ENCODE measurements at regions not wholly inside any gene's neighbourhood (a gene's known extent, or its start where the extent isn't known, plus 50 kb on each side); places are given as distances from the start of the nearest gene placed in this dataset.

GRCh38 chr3:18902081-18902793 is 246.1 kb upstream of the KCNH8 start:
- Mint-ChIP-seq H3K9me3 (no peaks in the 10 kb centered on the region), H3K36me3 (no peaks in the 10 kb centered on the region), H3K4me1 (no peaks in the 10 kb centered on the region), H3K27me3 (peaks cover 2 to 3% of the 10 kb centered on the region in 2 donors), H3K27ac (no peak overlapping the region), H3K4me3 (no peak overlapping the region)
- no peaks in the 10 kb centered on the region for H3K4me1 ChIP-seq (ENCODE audit: insufficient read depth, low read length)
- no peaks in the 10 kb centered on the region for H3K27me3 ChIP-seq (ENCODE audit: insufficient read depth, low read length)
- intact Hi-C loops (cut with micrococcal nuclease): no loop called here
- H3K4me3 ChIP-seq (ENCODE audit: low read length in 2 of 2): no peak overlapping the region
- no peak overlapping the region for H3K27ac ChIP-seq (ENCODE audit: low read depth, low read length)
- no peaks in the 10 kb centered on the region for H3K9me3 ChIP-seq (ENCODE audit: control insufficient read depth in 1 of 2, low read length in 2 of 2)
- no peaks in the 10 kb centered on the region for H3K36me3 ChIP-seq (ENCODE audit: insufficient read depth, low read length)
- DNase-seq: no peak
- ChIA-PET POLR2A (ENCODE audit: partially characterized antibody) (no interaction called here), CTCF (ENCODE audit: partially characterized antibody) (no interaction called here)

GRCh38 chr3:18901571-18901970 is 246.7 kb upstream of the KCNH8 start:
- no peaks in the 10 kb centered on the region for H3K4me1 ChIP-seq (ENCODE audit: insufficient read depth, low read length)
- H3K36me3 ChIP-seq (ENCODE audit: insufficient read depth, low read length): no peaks in the 10 kb centered on the region
- CTCF ChIA-PET (ENCODE audit: partially characterized antibody): no interaction called here
- DNase-seq: no peak
- POLR2A ChIA-PET (ENCODE audit: partially characterized antibody): no interaction called here
- intact Hi-C loops (cut with micrococcal nuclease): no loop called here
- no peaks in the 10 kb centered on the region for H3K27me3 ChIP-seq (ENCODE audit: insufficient read depth, low read length)
- no peaks in the 10 kb centered on the region for H3K9me3 ChIP-seq (ENCODE audit: control insufficient read depth in 1 of 2, low read length in 2 of 2)
- Mint-ChIP-seq H3K4me3 (no peak overlapping the region), H3K27ac (no peak overlapping the region), H3K27me3 (peaks cover 3 to 5% of the 10 kb centered on the region in 2 donors), H3K9me3 (no peaks in the 10 kb centered on the region), H3K4me1 (no peaks in the 10 kb centered on the region), H3K36me3 (no peaks in the 10 kb centered on the region)
- no peak overlapping the region for H3K4me3 ChIP-seq (ENCODE audit: low read length in 2 of 2)
- H3K27ac ChIP-seq (ENCODE audit: low read depth, low read length): no peak overlapping the region

GRCh38 chr3:18900994-18901393 is 247.3 kb upstream of the KCNH8 start:
- no peaks in the 10 kb centered on the region for H3K36me3 ChIP-seq (ENCODE audit: insufficient read depth, low read length)
- POLR2A ChIA-PET (ENCODE audit: partially characterized antibody): no interaction called here

GRCh38 chr3:18898911-18899310 is 249.4 kb upstream of the KCNH8 start:
- Histone ChIP-seq H3K4me3 (ENCODE audit: low read length in 2 of 2) (no peak overlapping the region), H3K36me3 (ENCODE audit: insufficient read depth, low read length) (no peaks in the 10 kb centered on the region), H3K9me3 (ENCODE audit: control insufficient read depth in 1 of 2, low read length in 2 of 2) (no peaks in the 10 kb centered on the region), H3K4me1 (ENCODE audit: insufficient read depth, low read length) (no peaks in the 10 kb centered on the region), H3K27me3 (ENCODE audit: insufficient read depth, low read length) (no peaks in the 10 kb centered on the region), H3K27ac (ENCODE audit: low read depth, low read length) (no peak overlapping the region)
- no peak for DNase-seq
- Mint-ChIP-seq H3K27me3 (peaks cover 10 to 12% of the 10 kb centered on the region in 2 donors), H3K9me3 (no peaks in the 10 kb centered on the region), H3K36me3 (no peaks in the 10 kb centered on the region), H3K4me1 (no peaks in the 10 kb centered on the region), H3K4me3 (no peak overlapping the region), H3K27ac (no peak overlapping the region)
- intact Hi-C loops (cut with micrococcal nuclease): no loop called here
- ChIA-PET CTCF (ENCODE audit: partially characterized antibody) (no interaction called here), POLR2A (ENCODE audit: partially characterized antibody) (no interaction called here)

More at GRCh38 chr3:18900994-18901393, 247.3 kb upstream of the KCNH8 start:
- Mint-ChIP-seq H3K27me3 (peaks cover 5 to 7% of the 10 kb centered on the region in 2 donors), H3K4me1 (no peaks in the 10 kb centered on the region), H3K9me3 (no peaks in the 10 kb centered on the region), H3K27ac (no peak overlapping the region), H3K36me3 (no peaks in the 10 kb centered on the region), H3K4me3 (no peak overlapping the region)
- intact Hi-C loops (cut with micrococcal nuclease): no loop called here
- Histone ChIP-seq H3K4me3 (ENCODE audit: low read length in 2 of 2) (no peak overlapping the region), H3K9me3 (ENCODE audit: control insufficient read depth in 1 of 2, low read length in 2 of 2) (no peaks in the 10 kb centered on the region), H3K27ac (ENCODE audit: low read depth, low read length) (no peak overlapping the region), H3K27me3 (ENCODE audit: insufficient read depth, low read length) (no peaks in the 10 kb centered on the region), H3K4me1 (ENCODE audit: insufficient read depth, low read length) (no peaks in the 10 kb centered on the region)
- CTCF ChIA-PET (ENCODE audit: partially characterized antibody): no interaction called here
- no peak for DNase-seq

- no peak overlapping the region for H3K4me3 Mint-ChIP-seq
- H3K27me3 ChIP-seq (ENCODE audit: insufficient read depth, low read length): no peaks in the 10 kb centered on the region
- CTCF ChIA-PET (ENCODE audit: partially characterized antibody): no interaction called here
Observed at GRCh38 chr3:18892756-18893155, 255.6 kb upstream of the KCNH8 start.

GRCh38 chr3:18892047-18892446 is 256.3 kb upstream of the KCNH8 start:
- H3K4me1 Mint-ChIP-seq: peaks cover 4 to 12% (median 7%) of the 10 kb centered on the region in 4 donors
- intact Hi-C loops (cut with micrococcal nuclease): no loop called here
- CTCF ChIA-PET (ENCODE audit: partially characterized antibody): no interaction called here
- Histone ChIP-seq H3K4me1 (ENCODE audit: insufficient read depth, low read length) (no peaks in the 10 kb centered on the region), H3K36me3 (ENCODE audit: insufficient read depth, low read length) (no peaks in the 10 kb centered on the region), H3K4me3 (ENCODE audit: low read length in 2 of 2) (no peak overlapping the region), H3K9me3 (ENCODE audit: control insufficient read depth in 1 of 2, low read length in 2 of 2) (no peaks in the 10 kb centered on the region), H3K27me3 (ENCODE audit: insufficient read depth, low read length) (no peaks in the 10 kb centered on the region), H3K27ac (ENCODE audit: low read depth, low read length) (no peak overlapping the region)
- no peak overlapping the region for H3K27ac Mint-ChIP-seq
- H3K9me3 Mint-ChIP-seq: peaks cover 0 to 2% (median 0%) of the 10 kb centered on the region in 8 donors
- no peak for DNase-seq
- no peak overlapping the region for H3K4me3 Mint-ChIP-seq
- no peaks in the 10 kb centered on the region for H3K36me3 Mint-ChIP-seq
- H3K27me3 Mint-ChIP-seq: peaks cover 22 to 23% of the 10 kb centered on the region in 2 donors
- POLR2A ChIA-PET (ENCODE audit: partially characterized antibody): no interaction called here

More at GRCh38 chr3:18892756-18893155, 255.6 kb upstream of the KCNH8 start:
- no peak for DNase-seq
- H3K9me3 Mint-ChIP-seq: peaks cover 0 to 2% (median 0%) of the 10 kb centered on the region in 8 donors
- H3K4me3 ChIP-seq (ENCODE audit: low read length in 2 of 2): no peak overlapping the region
- no peaks in the 10 kb centered on the region for H3K36me3 ChIP-seq (ENCODE audit: insufficient read depth, low read length)
- peaks cover 22 to 24% of the 10 kb centered on the region in 2 donors for H3K27me3 Mint-ChIP-seq
- no peaks in the 10 kb centered on the region for H3K9me3 ChIP-seq (ENCODE audit: control insufficient read depth in 1 of 2, low read length in 2 of 2)
- intact Hi-C loops (cut with micrococcal nuclease): no loop called here
- no peak overlapping the region for H3K27ac ChIP-seq (ENCODE audit: low read depth, low read length)
- H3K4me1 Mint-ChIP-seq: peaks cover 4 to 12% (median 7%) of the 10 kb centered on the region in 4 donors
- POLR2A ChIA-PET (ENCODE audit: partially characterized antibody): no interaction called here
- H3K36me3 Mint-ChIP-seq: no peaks in the 10 kb centered on the region
- no peak overlapping the region for H3K27ac Mint-ChIP-seq
- H3K4me1 ChIP-seq (ENCODE audit: insufficient read depth, low read length): no peaks in the 10 kb centered on the region

GRCh38 chr3:18891641-18892040 is 256.7 kb upstream of the KCNH8 start:
- POLR2A ChIA-PET (ENCODE audit: partially characterized antibody): no interaction called here
- no peaks in the 10 kb centered on the region for H3K4me1 ChIP-seq (ENCODE audit: insufficient read depth, low read length)
- no peak overlapping the region for H3K4me3 ChIP-seq (ENCODE audit: low read length in 2 of 2)
- CTCF ChIA-PET (ENCODE audit: partially characterized antibody): no interaction called here
- H3K4me3 Mint-ChIP-seq: no peak overlapping the region
- intact Hi-C loops (cut with micrococcal nuclease): no loop called here
- no peaks in the 10 kb centered on the region for H3K36me3 ChIP-seq (ENCODE audit: insufficient read depth, low read length)
- H3K27ac Mint-ChIP-seq: no peak overlapping the region
- no peaks in the 10 kb centered on the region for H3K27me3 ChIP-seq (ENCODE audit: insufficient read depth, low read length)
- H3K27ac ChIP-seq (ENCODE audit: low read depth, low read length): no peak overlapping the region
- peaks cover 0 to 2% (median 0%) of the 10 kb centered on the region in 8 donors for H3K9me3 Mint-ChIP-seq
- H3K4me1 Mint-ChIP-seq: peaks cover 4 to 12% (median 7%) of the 10 kb centered on the region in 4 donors
- H3K27me3 Mint-ChIP-seq: peaks cover 22% of the 10 kb centered on the region in 2 donors
- H3K9me3 ChIP-seq (ENCODE audit: control insufficient read depth in 1 of 2, low read length in 2 of 2): no peaks in the 10 kb centered on the region
- DNase-seq: peak; percentile 13 to 48 (median 17)
- no peaks in the 10 kb centered on the region for H3K36me3 Mint-ChIP-seq
